ENCODE measurements at regions not wholly inside any gene's neighbourhood (a gene's known extent, or its start where the extent isn't known, plus 50 kb on each side); places are given as distances from the start of the nearest gene placed in this dataset.

DNA sequence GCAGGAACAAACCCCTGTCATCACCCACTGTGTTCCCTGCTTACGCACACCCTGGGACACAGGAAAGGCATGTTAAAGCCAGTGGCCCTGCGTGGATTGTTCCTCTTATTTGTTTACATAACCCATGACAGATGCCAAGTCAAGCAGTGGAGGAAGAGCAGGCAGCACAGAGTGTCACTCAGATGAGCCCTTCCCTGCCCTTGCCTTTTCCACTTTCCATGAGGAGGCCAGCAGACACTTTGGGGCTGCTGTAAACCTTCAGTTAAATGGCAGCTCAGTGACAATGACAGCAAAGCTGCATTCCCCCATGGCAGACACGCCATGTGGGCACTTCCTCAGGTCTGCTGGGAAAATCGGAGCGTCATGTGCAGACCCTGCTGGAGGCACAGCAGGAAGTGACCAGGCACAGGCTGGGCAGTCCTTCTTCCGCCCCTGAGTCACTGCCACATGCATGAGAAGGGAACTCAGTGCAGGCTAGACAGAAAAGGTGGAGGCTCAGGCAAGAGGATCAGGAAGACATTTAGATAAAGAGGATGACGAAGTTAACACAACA is 216.8 kb upstream of the PIK3R1 start:
- DNase-seq: no peak
- H3K27ac Mint-ChIP-seq: no peak overlapping the region
- Histone ChIP-seq H3K4me2 (replicated peaks; ENCODE audit: low read depth, low read length, poor library complexity, severe bottlenecking) (no peak overlapping the region), H3K4me1 (ENCODE audit: control insufficient read depth in 2 of 2, insufficient read depth in 2 of 2, low read length in 2 of 2) (no peaks in the 10 kb centered on the region), H3K9ac (ENCODE audit: low read length) (no peak overlapping the region), H3K36me3 (replicated peaks in 1 of 2; ENCODE audit: control extremely low read depth in 1 of 2, control insufficient read depth in 1 of 2, extremely low read depth in 1 of 2, insufficient read depth in 2 of 2, low read length in 1 of 2) (no peaks in the 10 kb centered on the region), H3K27ac (ENCODE audit: low read length in 2 of 2) (no peak overlapping the region), H3K4me3 (ENCODE audit: control extremely low read depth in 1 of 5, extremely low read depth in 1 of 5, insufficient read depth in 1 of 5, low read depth in 2 of 5, low read length in 4 of 5) (no peak overlapping the region), H3K27me3 (replicated peaks in 1 of 4; ENCODE audit: control extremely low read depth in 1 of 4, control insufficient read depth in 3 of 4, insufficient read depth in 4 of 4, low read length in 3 of 4) (no peaks in the 10 kb centered on the region), H2AFZ (ENCODE audit: insufficient read depth, low read depth, low read length, poor library complexity, severe bottlenecking) (no peak overlapping the region), H4K20me1 (ENCODE audit: control insufficient read depth, insufficient read depth, low read length, poor library complexity, severe bottlenecking) (no peaks in the 10 kb centered on the region), H3K9me3 (ENCODE audit: control extremely low read depth in 1 of 3, control insufficient read depth in 2 of 3, insufficient read depth in 1 of 3, low read length in 2 of 3) (no peaks in the 10 kb centered on the region), H3K79me2 (ENCODE audit: control insufficient read depth, insufficient read depth, low read length) (no peaks in the 10 kb centered on the region)
- ChIA-PET POLR2A (no interaction called here), CTCF (no interaction called here)
- no peak overlapping the region for H3K4me3 Mint-ChIP-seq
- peaks cover 6% of the 10 kb centered on the region for H3K27me3 Mint-ChIP-seq
- ATAC-seq (ENCODE audit: low read depth): no peak
- intact Hi-C loops (cut with micrococcal nuclease): no loop called here
- no peaks in the 10 kb centered on the region for H3K4me1 Mint-ChIP-seq
- no peak for TF ChIP-seq EZH2 (IDR thresholded peaks at IDR 0.05; ENCODE audit: borderline replicate concordance, insufficient read depth, low read depth, low read length, poor library complexity, severe bottlenecking)
- TF ChIP-seq, protein P1, sequence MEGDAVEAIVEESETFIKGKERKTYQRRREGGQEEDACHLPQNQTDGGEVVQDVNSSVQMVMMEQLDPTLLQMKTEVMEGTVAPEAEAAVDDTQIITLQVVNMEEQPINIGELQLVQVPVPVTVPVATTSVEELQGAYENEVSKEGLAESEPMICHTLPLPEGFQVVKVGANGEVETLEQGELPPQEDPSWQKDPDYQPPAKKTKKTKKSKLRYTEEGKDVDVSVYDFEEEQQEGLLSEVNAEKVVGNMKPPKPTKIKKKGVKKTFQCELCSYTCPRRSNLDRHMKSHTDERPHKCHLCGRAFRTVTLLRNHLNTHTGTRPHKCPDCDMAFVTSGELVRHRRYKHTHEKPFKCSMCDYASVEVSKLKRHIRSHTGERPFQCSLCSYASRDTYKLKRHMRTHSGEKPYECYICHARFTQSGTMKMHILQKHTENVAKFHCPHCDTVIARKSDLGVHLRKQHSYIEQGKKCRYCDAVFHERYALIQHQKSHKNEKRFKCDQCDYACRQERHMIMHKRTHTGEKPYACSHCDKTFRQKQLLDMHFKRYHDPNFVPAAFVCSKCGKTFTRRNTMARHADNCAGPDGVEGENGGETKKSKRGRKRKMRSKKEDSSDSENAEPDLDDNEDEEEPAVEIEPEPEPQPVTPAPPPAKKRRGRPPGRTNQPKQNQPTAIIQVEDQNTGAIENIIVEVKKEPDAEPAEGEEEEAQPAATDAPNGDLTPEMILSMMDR (IDR thresholded peaks at IDR 0.05): no peak
- no peaks in the 10 kb centered on the region for H3K9me3 Mint-ChIP-seq (ENCODE audit: insufficient read depth)
- WGBS (ENCODE audit: insufficient coverage): 83% methylated on average over 6 of the region's 7 CpGs

DNA sequence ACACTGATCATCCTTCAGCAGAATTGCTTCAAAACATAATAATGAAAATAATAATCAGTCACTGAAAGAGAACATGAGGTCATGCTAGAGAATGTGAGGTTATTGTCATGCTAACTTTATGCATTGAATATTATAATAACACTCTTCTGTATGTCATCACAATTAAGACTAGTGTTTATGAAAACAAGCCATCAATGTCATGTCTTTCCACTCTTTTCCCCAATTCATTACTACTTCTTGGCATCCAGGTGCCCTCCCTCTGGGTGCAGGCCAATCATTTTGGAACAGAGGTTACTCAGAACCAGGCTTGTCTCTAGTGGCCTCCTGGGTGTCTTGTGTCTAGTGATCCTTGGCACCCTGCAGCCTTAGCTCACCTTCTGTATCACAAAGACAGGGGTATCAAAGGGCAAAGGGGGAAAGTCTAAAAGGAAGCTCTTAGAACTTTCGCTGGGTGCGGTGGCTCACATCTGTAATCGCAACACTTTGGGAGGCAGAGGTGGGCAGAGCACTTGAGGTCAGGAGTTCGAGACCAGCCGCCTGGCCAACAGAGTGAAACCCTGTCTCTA is 217.6 kb upstream of the PIK3R1 start:
- H3K27me3 Mint-ChIP-seq: peaks cover 11% of the 10 kb centered on the region
- H3K4me1 Mint-ChIP-seq: no peaks in the 10 kb centered on the region
- no peak for DNase-seq
- Histone ChIP-seq H3K36me3 (replicated peaks in 1 of 2; ENCODE audit: control extremely low read depth in 1 of 2, control insufficient read depth in 1 of 2, extremely low read depth in 1 of 2, insufficient read depth in 2 of 2, low read length in 1 of 2) (no peaks in the 10 kb centered on the region), H4K20me1 (ENCODE audit: control insufficient read depth, insufficient read depth, low read length, poor library complexity, severe bottlenecking) (no peaks in the 10 kb centered on the region), H2AFZ (ENCODE audit: insufficient read depth, low read depth, low read length, poor library complexity, severe bottlenecking) (no peak overlapping the region), H3K9me3 (ENCODE audit: control extremely low read depth in 1 of 3, control insufficient read depth in 2 of 3, insufficient read depth in 1 of 3, low read length in 2 of 3) (no peaks in the 10 kb centered on the region), H3K4me3 (ENCODE audit: control extremely low read depth in 1 of 5, extremely low read depth in 1 of 5, insufficient read depth in 1 of 5, low read depth in 2 of 5, low read length in 4 of 5) (no peak overlapping the region), H3K4me2 (replicated peaks; ENCODE audit: low read depth, low read length, poor library complexity, severe bottlenecking) (no peak overlapping the region), H3K27me3 (replicated peaks in 1 of 4; ENCODE audit: control extremely low read depth in 1 of 4, control insufficient read depth in 3 of 4, insufficient read depth in 4 of 4, low read length in 3 of 4) (no peaks in the 10 kb centered on the region), H3K4me1 (ENCODE audit: control insufficient read depth in 2 of 2, insufficient read depth in 2 of 2, low read length in 2 of 2) (no peaks in the 10 kb centered on the region), H3K27ac (ENCODE audit: low read length in 2 of 2) (no peak overlapping the region), H3K9ac (ENCODE audit: low read length) (no peak overlapping the region), H3K79me2 (ENCODE audit: control insufficient read depth, insufficient read depth, low read length) (no peaks in the 10 kb centered on the region)
- ChIA-PET POLR2A (no interaction called here), CTCF (no interaction called here)
- TF ChIP-seq, protein P1 (IDR thresholded peaks at IDR 0.05): no peak
- no peak for TF ChIP-seq EZH2 (IDR thresholded peaks at IDR 0.05; ENCODE audit: borderline replicate concordance, insufficient read depth, low read depth, low read length, poor library complexity, severe bottlenecking)
- WGBS (ENCODE audit: insufficient coverage): 100% methylated on average over 3 of the region's 5 CpGs
- ATAC-seq (ENCODE audit: low read depth): no peak
- no peak overlapping the region for H3K27ac Mint-ChIP-seq
- intact Hi-C loops (cut with micrococcal nuclease): no loop called here
- H3K9me3 Mint-ChIP-seq (ENCODE audit: insufficient read depth): no peaks in the 10 kb centered on the region
- no peak overlapping the region for H3K4me3 Mint-ChIP-seq

Measured in B cell (primary cell).